SK-N-MC (cell line): ENCODE measurements at regions not wholly inside any gene's neighbourhood (a gene's known extent, or its start where the extent isn't known, plus 50 kb on each side); places are given as distances from the start of the nearest gene placed in this dataset.

Experiments
- DNase-seq: peaks from one replicate; pipeline ENCODE4 v3.0.0-alpha.2; 2011; ENCODE audit warnings: low read depth, low spot score
- H3K27ac ChIP-seq: fragments of 200-600 bp; sonication (generic); 2 replicates; pipeline ENCODE4 v1.5.1; 2016; ENCODE audit warnings: mixed run types
- H3K36me3 ChIP-seq: fragments of 200-600 bp; sonication (generic); 2 replicates; pipeline ENCODE4 v1.6.1; 2017; ENCODE audit warnings: antibody characterized with exemption, low read length, mixed read lengths; ENCODE audit not compliant: insufficient read depth
- H3K4me3 ChIP-seq: fragments of 200-600 bp; sonication (generic); 2 replicates; pipeline ENCODE4 v1.5.1; 2016
- H3K9ac ChIP-seq: fragments of 200-600 bp; sonication (generic); 2 replicates; pipeline ENCODE4 v1.8.0; 2017; ENCODE audit warnings: mixed run types, mixed read lengths; ENCODE audit not compliant: insufficient read length
- H3K9me3 ChIP-seq: fragments of 200-600 bp; sonication (generic); 2 replicates; pipeline ENCODE4 v1.6.1; 2017; ENCODE audit warnings: low read depth, mild to moderate bottlenecking, antibody characterized with exemption, low read length, moderate library complexity, mixed read lengths
- EZH2 ChIP-seq: fragments of 200-600 bp; sonication (generic); IDR thresholded peaks from one replicate; pipeline ENCODE4 v1.6.1; 2017; ENCODE audit warnings: antibody characterized with exemption
- FOXP2 ChIP-seq: optimal IDR thresholded peaks from 2 replicates; pipeline ENCODE3; 2011; ENCODE audit warnings: mild to moderate bottlenecking, moderate library complexity; ENCODE audit not compliant: insufficient read depth; ENCODE audit errors: extremely low read length, control extremely low read depth
- POLR2AphosphoS5 ChIP-seq: IDR thresholded peaks from 2 replicates; pipeline ENCODE4 v1.6.1; 2012; ENCODE audit warnings: mild to moderate bottlenecking, low read depth, low read length, borderline replicate concordance

- Histone ChIP-seq H3K4me3 (no peak overlapping the region), H3K36me3 (no peaks in the 10 kb centered on the region), H3K9ac (peak overlapping the region; percentile 87), H3K27ac (peak overlapping the region; percentile 99), H3K9me3 (no peaks in the 10 kb centered on the region)
- no peak for TF ChIP-seq POLR2AphosphoS5
- no peak for TF ChIP-seq FOXP2
- no peak for TF ChIP-seq EZH2
- DNase-seq = no peak
Measured at GRCh38 chr19:30690525-30690924, 318.3 kb downstream of the ZNF536 start.

- no peak overlapping the region for H3K4me3 ChIP-seq
- peak overlapping the region; percentile 99 for H3K27ac ChIP-seq
- no peaks in the 10 kb centered on the region for H3K36me3 ChIP-seq
- H3K9me3 ChIP-seq = no peaks in the 10 kb centered on the region
- peak overlapping the region; percentile 39 for H3K9ac ChIP-seq
- DNase-seq = no peak
- TF ChIP-seq FOXP2 (no peak), EZH2 (no peak), POLR2AphosphoS5 (no peak)
Measured at GRCh38 chr19:30689474-30689873, 317.3 kb downstream of the ZNF536 start.

GRCh38 chr19:30688696-30689095 is 316.5 kb downstream of the ZNF536 start:
- no peak overlapping the region for H3K4me3 ChIP-seq
- peak overlapping the region; percentile 86 for H3K9ac ChIP-seq
- H3K27ac ChIP-seq = peak overlapping the region; percentile 99
- DNase-seq = no peak
- H3K9me3 ChIP-seq = no peaks in the 10 kb centered on the region
- TF ChIP-seq POLR2AphosphoS5 (no peak), FOXP2 (no peak), EZH2 (no peak)
- no peaks in the 10 kb centered on the region for H3K36me3 ChIP-seq

- H3K27ac ChIP-seq = peak overlapping the region; percentile 99
- H3K9ac ChIP-seq = peak overlapping the region; percentile 86
- TF ChIP-seq POLR2AphosphoS5 (no peak), FOXP2 (no peak), EZH2 (no peak)
- H3K9me3 ChIP-seq = no peaks in the 10 kb centered on the region
- DNase-seq = no peak
- peak overlapping the region; percentile 76 for H3K4me3 ChIP-seq
- H3K36me3 ChIP-seq = no peaks in the 10 kb centered on the region
Measured at GRCh38 chr19:30686826-30687566, 314.8 kb downstream of the ZNF536 start.

GRCh38 chr19:30686176-30686820 is 314.1 kb downstream of the ZNF536 start:
- TF ChIP-seq FOXP2 (peak; percentile 61), POLR2AphosphoS5 (0 out of 2 replicates have a peak, but pooled peaks have one; percentile 32), EZH2 (no peak)
- peak overlapping the region; percentile 99 for H3K27ac ChIP-seq
- no peaks in the 10 kb centered on the region for H3K9me3 ChIP-seq
- H3K4me3 ChIP-seq = peak overlapping the region; percentile 76
- DNase-seq = peak; percentile 82
- no peaks in the 10 kb centered on the region for H3K36me3 ChIP-seq
- peak overlapping the region; percentile 86 for H3K9ac ChIP-seq

- Histone ChIP-seq H3K9me3 (no peaks in the 10 kb centered on the region), H3K4me3 (peak overlapping the region; percentile 76; the same call in 1 of the 2 replicates), H3K27ac (peak overlapping the region; percentile 99), H3K36me3 (no peaks in the 10 kb centered on the region), H3K9ac (peak overlapping the region; percentile 86)
- DNase-seq = no peak
- no peak for TF ChIP-seq FOXP2
- no peak for TF ChIP-seq EZH2
- no peak; the same call in 1 of the 2 replicates for TF ChIP-seq POLR2AphosphoS5
Measured at GRCh38 chr19:30685426-30686000, 313.3 kb downstream of the ZNF536 start.

- H3K9ac ChIP-seq = peak overlapping the region; percentile 4
- peak overlapping the region; percentile 99 for H3K27ac ChIP-seq
- TF ChIP-seq FOXP2 = no peak
- no peak for TF ChIP-seq EZH2
- no peak for TF ChIP-seq POLR2AphosphoS5
- H3K4me3 ChIP-seq = no peak overlapping the region
- H3K9me3 ChIP-seq = no peaks in the 10 kb centered on the region
- no peak for DNase-seq
- H3K36me3 ChIP-seq = no peaks in the 10 kb centered on the region
Measured at GRCh38 chr19:30684613-30685012, 312.4 kb downstream of the ZNF536 start.

GRCh38 chr19:30682999-30683536 is 310.9 kb downstream of the ZNF536 start:
- Histone ChIP-seq H3K4me3 (peak overlapping the region; percentile 42), H3K27ac (peak overlapping the region; percentile 99), H3K9ac (peak overlapping the region; percentile 46), H3K9me3 (no peaks in the 10 kb centered on the region), H3K36me3 (no peaks in the 10 kb centered on the region)
- TF ChIP-seq FOXP2 (no peak), POLR2AphosphoS5 (peak; percentile 34; the same call in 1 of the 2 replicates)
- no peak for DNase-seq
